GM21447 (cell line): ENCODE measurements at regions not wholly inside any gene's neighbourhood (a gene's known extent, or its start where the extent isn't known, plus 50 kb on each side); places are given as distances from the start of the nearest gene placed in this dataset.
"Not testable (repeated sequence)": the region's sequence is repeated elsewhere in the genome, so short reads cannot be mapped to it uniquely, and the experiment has no call there.

Source experiments
- ATAC-seq: cut with Tn5 transposase; IDR thresholded peaks from one replicate; pipeline ENCODE4 v1.9.1; 2021; ENCODE audit not compliant: unreplicated experiment

- not testable (repeated sequence) for ATAC-seq
Measured at GRCh38 chr15:20104551-20104950, 437.0 kb downstream of the GOLGA6L6 start.

- not testable (repeated sequence) for ATAC-seq
Measured at GRCh38 chr15:20102862-20103261, 438.7 kb downstream of the GOLGA6L6 start.

GRCh38 chr15:20102209-20102608, 439.4 kb downstream of the GOLGA6L6 start:
- ATAC-seq = not testable (repeated sequence)

- not testable (repeated sequence) for ATAC-seq
Measured at GRCh38 chr15:20101281-20101680, 440.3 kb downstream of the GOLGA6L6 start.

- ATAC-seq = not testable (repeated sequence)
Measured at GRCh38 chr15:20100604-20101270, 440.9 kb downstream of the GOLGA6L6 start.

- not testable (repeated sequence) for ATAC-seq
Measured at GRCh38 chr15:20095699-20096303, 445.8 kb downstream of the GOLGA6L6 start.

- not testable (repeated sequence) for ATAC-seq
Measured at GRCh38 chr15:20089541-20089940, 452.1 kb downstream of the GOLGA6L6 start.

- not testable (repeated sequence) for ATAC-seq
Measured at GRCh38 chr15:20084026-20084425, 457.6 kb downstream of the GOLGA6L6 start.

- not testable (repeated sequence) for ATAC-seq
Measured at GRCh38 chr15:20074082-20074481, 467.5 kb downstream of the GOLGA6L6 start.

- not testable (repeated sequence) for ATAC-seq
Measured at GRCh38 chr15:20069043-20069442, 472.6 kb downstream of the GOLGA6L6 start.

- ATAC-seq = not testable (repeated sequence)
Measured at GRCh38 chr15:20066173-20066572, 475.4 kb downstream of the GOLGA6L6 start.

- not testable (repeated sequence) for ATAC-seq
Measured at GRCh38 chr15:20065508-20065907, 476.1 kb downstream of the GOLGA6L6 start.

- not testable (repeated sequence) for ATAC-seq
Measured at GRCh38 chr15:20063167-20063566, 478.4 kb downstream of the GOLGA6L6 start.

GRCh38 chr15:20060838-20061237, 480.8 kb downstream of the GOLGA6L6 start:
- ATAC-seq = not testable (repeated sequence)

- ATAC-seq = not testable (repeated sequence)
Measured at GRCh38 chr15:20056871-20057270, 484.7 kb downstream of the GOLGA6L6 start.

GRCh38 chr15:20055921-20056320, 485.7 kb downstream of the GOLGA6L6 start:
- not testable (repeated sequence) for ATAC-seq

GRCh38 chr15:20048189-20048588, 493.4 kb downstream of the GOLGA6L6 start:
- ATAC-seq = not testable (repeated sequence)

- not testable (repeated sequence) for ATAC-seq
Measured at GRCh38 chr15:20045165-20045564, 496.4 kb downstream of the GOLGA6L6 start.

- not testable (repeated sequence) for ATAC-seq
Measured at GRCh38 chr15:20040691-20041090, 500.9 kb downstream of the GOLGA6L6 start.

GRCh38 chr15:20025040-20025439, 516.6 kb downstream of the GOLGA6L6 start:
- not testable (repeated sequence) for ATAC-seq

- ATAC-seq = not testable (repeated sequence)
Measured at GRCh38 chr15:20022349-20022748, 519.3 kb downstream of the GOLGA6L6 start.

GRCh38 chr15:20021351-20021750, 520.2 kb downstream of the GOLGA6L6 start:
- not testable (repeated sequence) for ATAC-seq
